Stimulated activated CD8-positive, alpha-beta memory T cell treated with anti-CD3 and anti-CD28 coated beads, Interleukin-7, amount 100 ng/mL, for 48 hours (primary cell): ENCODE measurements at regions not wholly inside any gene's neighbourhood (a gene's known extent, or its start where the extent isn't known, plus 50 kb on each side); places are given as distances from the start of the nearest gene placed in this dataset.

Experiments used
- DNase-seq, 2 donors: peaks; one replicate each; pipeline ENCODE4 v3.0.0-alpha.2; 2020; ENCODE audit warnings: low read depth in 1 of 2; ENCODE audit errors: extremely low read depth in 1 of 2

DNA sequence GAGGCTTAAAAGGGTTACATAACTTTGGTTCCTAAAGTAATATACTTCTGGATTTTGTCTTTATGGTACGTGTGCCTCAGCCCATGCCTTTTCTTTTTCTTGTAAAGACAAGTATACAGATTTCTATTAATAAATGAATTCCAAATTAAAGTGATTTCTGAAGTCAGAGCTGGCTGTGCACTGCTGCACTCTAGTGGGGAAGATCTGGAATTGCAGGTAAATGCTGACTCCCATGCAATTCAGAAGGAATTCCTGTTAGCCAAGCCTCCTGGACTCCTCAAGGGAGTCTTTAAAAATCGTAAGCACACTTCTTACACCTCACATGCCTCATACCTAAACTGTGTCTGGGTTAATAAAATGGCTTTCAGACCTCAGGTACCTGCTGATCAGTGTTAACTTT lies 118.4 kb upstream of the SLC7A1 start:
- no peak for DNase-seq

DNA sequence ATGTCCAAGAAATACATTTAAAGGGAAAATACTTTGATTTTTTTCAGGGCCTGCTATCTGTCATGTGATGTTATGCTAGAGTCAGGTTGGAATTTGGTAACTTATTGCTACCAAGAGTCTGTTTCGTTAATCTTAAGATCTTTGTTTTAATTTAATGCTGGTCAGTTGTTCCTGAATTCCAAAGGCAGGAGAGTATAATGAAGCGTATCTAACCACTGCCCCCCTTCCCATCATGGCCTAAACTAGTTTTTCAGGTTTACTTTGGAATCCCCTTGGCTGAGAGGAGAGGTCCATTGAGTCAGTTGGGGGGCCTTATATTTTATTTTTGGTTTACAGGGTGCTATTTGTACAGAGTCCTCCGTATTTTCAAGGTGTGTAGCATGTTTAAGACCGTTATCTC lies 116.3 kb upstream of the SLC7A1 start:
- DNase-seq, result no peak

DNA sequence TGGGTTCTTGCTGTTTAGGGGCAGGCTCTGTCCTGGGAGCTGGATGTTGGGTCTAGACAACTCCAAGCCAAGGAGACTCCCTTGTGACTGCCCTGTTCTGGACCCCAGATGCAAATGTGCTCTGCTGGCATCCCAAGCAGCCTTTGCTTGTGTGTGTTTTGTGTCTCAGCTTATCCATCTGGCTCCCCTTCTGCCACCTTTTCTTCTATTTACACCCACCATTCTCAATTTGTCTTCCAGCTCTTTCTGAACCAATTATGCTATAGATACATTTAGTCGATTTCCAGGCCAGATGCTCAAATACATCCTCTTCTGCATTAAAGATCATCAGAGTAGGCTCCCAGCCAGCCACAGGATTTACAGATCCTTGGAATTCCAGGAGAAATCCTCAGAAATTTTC lies 115.0 kb upstream of the SLC7A1 start:
- no peak for DNase-seq

DNA sequence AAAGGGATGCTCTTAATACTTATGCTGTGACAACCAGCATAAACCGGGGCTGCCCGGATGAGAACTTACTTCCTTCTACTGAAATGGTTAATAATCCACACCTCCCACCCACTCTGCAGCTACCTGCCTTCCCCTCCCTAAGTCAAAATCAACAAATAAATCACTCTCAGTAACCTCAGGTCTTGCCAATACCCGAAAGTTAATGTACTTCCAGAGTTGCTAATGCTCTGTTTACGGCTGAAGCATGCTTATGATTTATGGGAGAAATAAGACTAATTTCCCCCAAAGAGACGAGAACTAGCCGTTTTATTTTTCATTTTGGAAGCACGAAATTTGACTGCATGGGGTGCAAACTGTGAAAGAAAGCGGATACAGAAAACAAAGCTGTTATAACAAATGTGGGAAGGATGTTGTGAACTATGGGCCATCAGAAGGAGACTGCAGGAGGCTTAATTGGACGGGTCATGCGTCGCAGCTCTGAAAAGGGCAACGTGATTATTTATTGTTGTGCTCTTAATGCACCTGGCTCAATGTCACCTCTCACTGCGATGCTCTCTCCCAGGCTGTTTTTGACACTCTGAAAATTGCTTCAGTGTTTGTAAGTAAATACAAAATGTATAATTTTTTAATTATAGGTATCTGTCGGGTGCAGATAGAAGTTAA lies 114.0 kb upstream of the SLC7A1 start:
- no peak for DNase-seq

DNA sequence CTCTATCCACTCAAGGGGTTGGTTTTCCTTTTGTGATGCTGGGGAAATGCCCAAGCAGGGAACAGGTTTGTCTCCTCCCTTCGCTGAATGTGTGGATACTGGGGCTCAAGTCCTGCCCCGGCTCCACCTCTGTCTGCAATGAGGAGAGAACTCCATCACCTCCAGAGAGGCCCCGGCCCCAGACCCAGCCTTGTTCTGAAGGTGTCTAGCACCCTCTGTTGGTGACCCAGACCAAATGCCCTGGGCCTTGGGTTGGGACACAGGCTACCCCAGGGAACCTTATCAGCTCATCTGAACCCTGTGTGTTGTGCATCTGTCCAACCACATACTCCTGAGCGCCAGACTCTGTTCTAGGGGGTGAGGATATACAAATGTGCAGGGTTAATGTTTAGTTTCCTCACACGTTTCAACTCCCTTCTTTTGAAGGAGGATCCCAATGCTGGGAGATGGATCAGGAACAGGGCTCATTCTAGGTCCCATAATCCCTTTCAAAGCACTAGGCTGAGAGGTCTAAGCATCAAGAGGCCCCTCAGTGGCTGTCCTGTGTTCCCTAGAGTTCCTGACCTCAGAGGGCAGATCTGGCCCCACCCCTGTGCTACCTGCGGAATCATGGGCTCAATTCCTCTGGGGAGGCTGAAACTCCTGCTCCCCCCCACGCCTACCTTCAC lies 112.5 kb upstream of the SLC7A1 start:
- DNase-seq, result peak; percentile 7 to 37

DNA sequence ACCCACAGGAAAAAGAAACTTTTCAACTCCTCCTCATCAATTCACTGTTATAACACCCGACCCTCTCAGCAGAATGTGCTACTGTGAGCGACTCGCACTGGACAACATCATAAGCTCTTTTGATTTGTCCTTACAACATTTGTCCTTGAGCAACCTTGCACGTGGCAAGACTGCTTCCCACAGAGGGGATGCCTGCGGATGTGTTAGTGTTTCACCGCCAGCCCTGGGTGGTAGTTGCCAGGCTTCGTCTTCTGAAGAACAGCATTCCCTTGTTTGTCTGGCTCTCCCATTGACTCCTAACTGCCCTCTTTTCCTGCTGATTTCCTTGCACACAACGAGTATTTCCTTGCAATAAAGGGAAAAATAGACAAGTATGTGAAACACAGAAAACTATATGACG lies 111.4 kb upstream of the SLC7A1 start:
- no peak for DNase-seq

DNA sequence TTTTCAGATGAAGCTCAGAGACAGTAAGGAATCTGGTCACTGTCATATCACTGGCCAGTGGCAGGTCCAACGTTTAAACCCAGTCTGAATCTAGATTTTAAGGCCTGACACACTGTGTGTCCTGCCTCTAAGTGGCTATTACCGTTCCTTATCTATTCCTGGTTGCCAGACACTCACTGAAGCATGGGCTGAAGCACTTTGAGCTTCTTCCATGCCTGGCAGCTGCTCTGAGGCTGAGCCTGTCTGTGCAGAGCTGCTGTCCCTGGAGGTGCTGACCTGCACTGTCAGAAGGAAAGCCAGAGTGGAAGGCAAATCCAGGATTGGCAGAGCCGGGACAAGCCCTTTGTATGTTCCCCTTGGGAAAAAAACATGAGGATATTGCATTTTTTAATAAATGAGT lies 109.2 kb upstream of the SLC7A1 start:
- no peak for DNase-seq

DNA sequence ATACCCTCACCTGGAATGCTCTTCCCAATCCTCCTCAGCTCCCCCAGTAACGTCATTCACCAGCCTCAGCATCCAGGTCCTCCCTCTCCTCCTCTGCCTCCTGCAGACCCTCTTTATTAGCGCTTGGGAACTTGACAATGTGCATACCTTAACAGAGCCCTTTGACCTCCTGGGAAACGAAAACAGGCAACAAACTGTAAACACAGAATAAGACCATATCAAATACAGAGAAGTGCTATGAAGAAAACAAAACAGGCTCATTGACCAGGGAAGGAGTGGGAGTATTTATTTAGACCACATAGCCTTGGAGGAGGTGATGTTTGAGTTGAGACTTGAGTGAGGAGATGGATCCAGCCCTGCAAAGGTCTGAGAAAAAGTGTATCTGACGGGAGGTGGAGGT lies 107.9 kb upstream of the SLC7A1 start:
- DNase-seq, result no peak

DNA sequence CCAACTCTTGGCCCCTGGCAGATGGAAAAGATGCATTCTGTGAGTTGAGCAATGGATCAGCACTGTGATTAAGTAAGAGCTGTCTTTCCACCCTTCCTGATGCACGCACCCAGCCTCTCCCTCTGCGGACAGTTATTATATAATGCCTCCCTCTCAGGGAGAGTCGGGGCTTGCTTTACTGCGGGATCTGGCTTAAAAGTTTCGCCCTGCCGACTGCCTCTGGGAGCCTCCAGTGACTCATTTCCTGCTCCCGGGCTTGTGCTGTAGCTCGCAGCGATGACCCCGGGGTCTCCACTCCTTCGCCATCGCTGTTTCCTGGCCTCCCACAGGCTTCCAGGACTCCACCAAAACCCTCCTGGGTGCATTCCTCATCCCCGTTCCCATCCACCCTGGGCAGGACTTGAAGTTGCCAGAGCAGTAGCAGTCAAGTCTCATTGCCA lies 107.4 kb upstream of the SLC7A1 start:
- DNase-seq, result no peak

DNA sequence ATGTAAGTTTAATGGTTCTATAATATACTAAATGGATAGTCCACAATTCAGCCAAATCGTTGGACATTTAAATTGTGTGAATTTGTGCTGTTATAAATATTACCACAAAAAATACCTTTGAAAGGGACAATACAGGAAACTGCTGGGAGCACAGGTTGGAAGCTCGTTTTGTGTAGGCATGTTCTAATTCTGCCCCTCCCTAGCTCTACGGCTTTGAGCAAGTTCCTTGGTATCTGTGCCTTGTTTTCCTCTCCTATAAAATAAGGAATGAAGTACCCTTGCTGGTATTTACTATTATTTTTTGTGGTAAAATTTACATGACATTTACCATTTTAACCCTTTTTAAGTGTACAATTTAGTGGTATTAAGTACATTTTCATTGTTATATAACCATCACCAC lies 102.6 kb upstream of the SLC7A1 start:
- no peak for DNase-seq

DNA sequence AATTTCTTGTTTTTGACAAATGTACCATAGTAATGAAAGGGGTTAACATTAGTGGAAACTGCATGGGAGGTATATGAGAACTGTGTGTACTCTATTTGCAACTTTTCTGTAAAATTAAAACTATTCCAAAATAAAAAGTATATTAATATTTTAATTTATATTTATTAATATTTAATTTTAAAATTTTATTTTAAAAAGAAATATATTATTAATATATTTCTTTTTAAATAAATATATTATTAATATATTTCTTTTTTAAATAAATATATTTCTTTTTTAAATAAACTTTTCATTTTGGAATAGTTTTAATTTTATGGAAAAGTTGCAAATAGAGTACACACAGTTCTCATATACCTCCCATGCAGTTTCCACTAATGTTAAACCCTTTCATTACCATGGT lies 101.1 kb upstream of the SLC7A1 start:
- no peak for DNase-seq

DNA sequence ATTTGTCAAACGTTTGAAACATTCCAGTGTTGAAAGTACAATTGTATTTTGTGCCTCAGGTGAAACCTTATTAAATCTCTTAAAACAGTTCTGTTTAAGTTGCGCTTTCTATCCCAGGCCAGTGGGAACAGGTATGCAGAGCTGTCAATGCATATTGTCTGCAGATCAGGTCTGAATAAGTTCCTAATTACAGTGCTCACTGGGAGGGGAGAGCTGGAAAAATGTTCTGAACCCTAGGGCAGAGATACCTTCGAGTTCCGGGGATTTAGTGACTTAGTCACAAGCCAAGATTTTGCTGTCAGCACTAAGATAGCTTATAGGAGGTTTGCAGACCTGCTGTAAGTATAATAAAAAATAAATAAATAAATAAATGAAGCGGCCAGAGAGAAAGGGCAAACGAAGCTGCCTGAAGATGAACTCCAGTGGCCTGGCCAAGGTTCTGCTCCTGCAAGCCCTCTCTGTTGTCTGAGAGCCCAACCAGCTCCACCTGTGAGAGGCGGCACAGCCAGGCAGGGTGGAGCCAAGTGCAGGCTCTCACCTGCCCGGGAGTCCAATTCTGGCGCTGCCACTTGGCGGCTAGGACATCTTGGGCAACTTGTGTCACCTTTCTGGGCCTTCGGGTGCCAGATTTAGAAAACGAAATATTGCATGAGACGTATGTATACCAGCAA lies 97.9 kb upstream of the SLC7A1 start:
- DNase-seq, result no peak

DNA sequence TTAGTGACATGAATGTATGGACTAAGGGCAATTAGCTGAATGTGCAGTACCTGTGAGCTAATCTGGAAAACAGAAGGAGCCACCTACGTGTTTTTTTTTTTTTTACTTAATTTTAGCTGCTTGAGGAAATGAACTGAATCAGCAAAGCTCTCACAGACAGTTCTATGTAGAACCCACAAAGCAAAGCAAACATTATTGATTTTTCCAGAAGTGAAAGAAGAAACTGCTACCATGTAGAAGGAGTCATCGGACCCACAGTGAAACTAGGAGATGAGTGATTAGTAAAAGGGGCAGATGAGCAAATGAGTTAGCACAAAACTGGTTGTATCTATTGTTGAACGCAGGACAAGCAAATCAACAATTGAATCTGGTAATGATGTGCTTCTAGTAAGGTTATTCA lies 94.1 kb upstream of the SLC7A1 start:
- no peak for DNase-seq

DNA sequence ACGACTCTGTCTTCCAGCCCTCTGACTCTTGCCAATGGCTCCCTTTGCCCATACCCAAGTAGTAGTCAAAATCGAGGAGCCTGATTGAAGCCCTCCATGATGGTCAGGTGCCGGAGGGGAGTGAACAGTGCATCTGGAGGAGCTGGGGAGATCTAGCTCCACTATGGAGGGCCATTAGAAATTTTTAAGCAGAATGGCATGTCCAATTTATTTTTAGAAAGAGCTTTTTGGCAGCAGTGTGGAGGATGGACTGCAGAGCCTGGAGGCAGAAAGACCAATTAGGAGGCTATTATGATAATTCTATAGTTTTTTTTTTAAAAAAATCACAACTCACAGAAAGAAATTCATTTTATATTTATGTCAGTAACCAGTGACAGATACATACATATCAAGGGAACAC lies 92.7 kb upstream of the SLC7A1 start:
- DNase-seq, result no peak

DNA sequence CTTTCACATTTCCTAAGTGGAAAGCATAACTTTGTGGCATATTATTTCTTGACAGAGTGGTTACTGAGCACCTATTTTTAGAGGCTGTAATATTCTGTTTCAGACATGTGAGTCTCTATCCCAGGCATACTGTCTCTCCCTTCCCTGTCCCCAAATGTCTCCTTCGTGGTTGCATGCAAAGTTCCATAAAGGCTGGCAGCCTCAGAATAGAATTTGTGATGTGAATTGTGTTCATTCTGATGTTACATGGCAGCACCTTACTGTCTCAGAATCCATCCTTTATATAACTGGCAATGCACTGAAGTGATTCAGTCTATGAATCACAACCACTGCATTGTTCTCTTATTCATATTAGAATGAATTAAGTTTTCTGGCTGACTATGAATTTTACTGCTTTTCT lies 89.0 kb upstream of the SLC7A1 start:
- no peak for DNase-seq

DNA sequence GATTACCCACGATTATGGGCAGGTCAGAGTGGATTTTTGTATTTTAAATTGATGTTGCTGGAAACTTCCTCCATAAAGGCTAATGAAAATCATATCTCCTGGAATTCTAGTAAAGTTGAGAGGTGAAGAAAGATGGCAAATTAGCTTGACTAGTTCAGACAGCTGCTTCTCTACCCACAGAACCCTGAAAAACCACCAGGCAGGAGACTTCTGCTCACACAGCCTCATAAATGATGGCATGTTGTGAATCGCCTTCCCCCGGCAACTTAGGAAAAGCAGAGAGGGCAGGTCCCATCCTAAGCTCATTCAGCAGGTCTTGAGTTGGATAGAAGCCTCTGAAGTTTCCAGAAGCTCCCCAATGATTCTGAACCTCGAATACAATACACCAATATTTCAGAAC lies 87.6 kb upstream of the SLC7A1 start:
- no peak for DNase-seq

DNA sequence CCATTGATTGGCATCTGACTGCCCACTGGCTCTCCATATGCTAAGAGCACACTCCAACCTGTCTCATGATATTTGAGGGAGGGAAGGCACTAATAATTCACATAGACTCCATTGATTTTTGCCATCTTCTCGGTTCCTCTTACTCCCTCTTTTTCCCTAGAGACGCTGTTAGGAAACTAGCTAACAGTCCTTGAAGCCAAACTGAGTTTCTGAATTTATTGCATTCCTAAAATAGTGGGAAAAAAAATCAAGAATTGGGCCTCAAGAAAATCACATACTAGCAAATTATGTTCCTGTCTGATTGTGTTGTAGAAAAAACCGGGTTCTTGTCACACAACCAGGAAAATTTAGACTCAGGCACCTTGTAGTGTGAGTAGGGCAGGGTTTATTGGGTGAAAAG lies 86.4 kb upstream of the SLC7A1 start:
- no peak for DNase-seq

DNA sequence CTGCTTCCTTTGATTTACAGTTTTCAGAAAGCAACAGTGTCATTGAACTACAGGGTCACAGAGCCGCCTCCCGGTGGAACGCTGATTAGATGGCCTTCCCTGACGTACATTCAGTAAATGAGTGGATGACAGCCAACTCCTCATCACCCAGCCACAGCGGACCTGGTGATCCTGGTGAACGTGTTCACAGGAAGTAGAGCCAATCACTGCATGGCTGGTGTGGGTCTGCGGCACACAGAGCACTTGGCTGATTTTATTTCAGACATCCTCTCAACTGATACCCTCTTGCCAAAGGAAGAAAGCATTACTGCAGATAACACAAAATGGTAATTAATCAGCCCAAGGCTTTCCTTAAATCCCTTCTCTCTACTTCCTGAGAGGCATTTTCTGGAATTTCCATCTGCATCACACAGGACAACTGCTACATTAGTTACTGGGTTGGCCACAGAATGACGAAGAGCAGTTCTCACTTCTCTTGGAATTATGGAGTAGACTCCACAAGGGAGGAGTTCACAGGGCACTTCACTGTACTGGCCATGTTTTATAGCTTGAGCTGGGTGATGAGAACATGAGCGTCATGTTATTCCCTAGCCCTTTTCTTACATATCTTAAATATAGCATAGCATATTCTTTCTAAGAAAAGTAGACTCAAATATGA lies 84.0 kb upstream of the SLC7A1 start:
- DNase-seq, result no peak

DNA sequence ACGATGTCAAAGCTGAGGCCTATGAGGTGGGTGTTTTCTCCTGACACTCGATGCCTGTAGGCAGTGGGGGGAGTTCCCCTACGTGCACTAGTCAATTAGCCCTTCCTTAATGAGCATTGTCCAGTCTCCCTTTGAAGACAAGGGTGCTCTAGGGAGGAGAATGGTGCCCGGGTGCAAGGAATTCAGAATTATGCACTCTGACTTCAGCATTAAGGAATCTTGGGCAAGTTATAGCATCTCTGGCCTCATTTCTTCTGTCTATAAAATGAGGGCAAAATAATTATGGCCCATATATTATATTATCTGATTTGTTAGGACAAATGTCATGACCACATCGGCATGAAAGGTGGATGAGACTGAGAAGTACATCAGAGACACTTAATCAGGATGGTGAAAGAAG lies 82.1 kb upstream of the SLC7A1 start:
- DNase-seq, result no peak

DNA sequence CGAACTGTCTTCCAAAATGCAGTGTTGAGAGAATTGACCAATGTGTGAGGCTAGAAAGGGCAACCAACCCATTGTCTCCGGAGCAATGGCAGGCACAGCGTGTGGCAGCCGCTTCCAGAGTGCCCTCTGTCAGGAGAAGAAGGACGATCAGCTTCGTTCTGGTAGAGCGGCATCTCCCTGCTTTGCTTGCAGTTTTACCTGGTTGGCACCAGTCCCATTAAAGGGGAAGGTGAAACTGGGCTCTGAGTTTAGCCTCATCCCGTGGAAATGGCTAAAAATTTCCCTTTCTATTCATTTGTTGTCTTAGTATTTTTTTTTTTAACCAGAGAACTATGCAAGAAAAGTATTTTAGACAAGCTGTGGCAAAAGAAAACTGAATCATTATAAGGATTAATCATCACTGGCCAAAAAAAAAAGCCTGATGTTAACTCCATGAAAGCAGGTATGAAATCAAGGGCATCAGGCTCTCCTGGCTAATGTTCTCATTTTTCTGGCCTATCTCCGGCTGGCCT lies 81.5 kb upstream of the SLC7A1 start:
- no peak for DNase-seq

DNA sequence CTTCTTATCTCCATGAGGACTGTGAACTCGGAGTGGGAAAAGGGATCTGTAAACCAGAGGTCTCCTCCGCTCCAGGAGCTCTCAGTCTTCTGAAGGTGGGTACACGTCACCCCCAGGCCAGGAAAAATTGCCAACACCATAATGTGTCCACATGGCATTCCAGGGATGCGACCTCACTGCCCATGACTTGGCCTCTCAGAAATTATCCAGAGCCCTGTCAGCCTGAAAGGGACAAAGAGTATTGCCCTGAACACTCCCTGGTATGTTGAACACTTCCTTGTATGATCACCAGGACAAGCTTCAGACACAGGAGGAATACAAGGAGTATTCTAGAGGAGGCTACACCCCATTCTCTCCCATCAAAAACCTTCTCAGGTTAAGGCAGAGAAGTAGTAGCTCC lies 81.0 kb upstream of the SLC7A1 start:
- DNase-seq, result no peak

DNA sequence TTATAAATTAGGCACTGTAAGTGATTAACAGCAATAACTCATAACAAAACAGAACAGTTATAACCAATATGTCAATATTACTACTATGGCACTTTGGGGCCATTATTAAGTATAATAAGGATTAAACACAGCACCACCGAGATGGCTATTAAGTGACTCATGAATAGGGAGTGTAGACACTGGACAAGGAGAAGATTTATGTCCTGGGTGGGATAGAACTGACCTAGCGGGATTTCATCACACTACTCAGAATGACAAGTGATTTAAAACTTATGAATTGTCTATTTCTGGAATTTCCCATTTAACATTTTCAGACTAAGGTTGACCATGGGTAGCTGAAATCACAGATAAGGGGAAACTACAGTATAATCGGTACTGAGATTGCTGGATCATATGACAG lies 79.0 kb upstream of the SLC7A1 start:
- no peak for DNase-seq
